ENCODE measurements at regions not wholly inside any gene's neighbourhood (a gene's known extent, or its start where the extent isn't known, plus 50 kb on each side); places are given as distances from the start of the nearest gene placed in this dataset.

DNA sequence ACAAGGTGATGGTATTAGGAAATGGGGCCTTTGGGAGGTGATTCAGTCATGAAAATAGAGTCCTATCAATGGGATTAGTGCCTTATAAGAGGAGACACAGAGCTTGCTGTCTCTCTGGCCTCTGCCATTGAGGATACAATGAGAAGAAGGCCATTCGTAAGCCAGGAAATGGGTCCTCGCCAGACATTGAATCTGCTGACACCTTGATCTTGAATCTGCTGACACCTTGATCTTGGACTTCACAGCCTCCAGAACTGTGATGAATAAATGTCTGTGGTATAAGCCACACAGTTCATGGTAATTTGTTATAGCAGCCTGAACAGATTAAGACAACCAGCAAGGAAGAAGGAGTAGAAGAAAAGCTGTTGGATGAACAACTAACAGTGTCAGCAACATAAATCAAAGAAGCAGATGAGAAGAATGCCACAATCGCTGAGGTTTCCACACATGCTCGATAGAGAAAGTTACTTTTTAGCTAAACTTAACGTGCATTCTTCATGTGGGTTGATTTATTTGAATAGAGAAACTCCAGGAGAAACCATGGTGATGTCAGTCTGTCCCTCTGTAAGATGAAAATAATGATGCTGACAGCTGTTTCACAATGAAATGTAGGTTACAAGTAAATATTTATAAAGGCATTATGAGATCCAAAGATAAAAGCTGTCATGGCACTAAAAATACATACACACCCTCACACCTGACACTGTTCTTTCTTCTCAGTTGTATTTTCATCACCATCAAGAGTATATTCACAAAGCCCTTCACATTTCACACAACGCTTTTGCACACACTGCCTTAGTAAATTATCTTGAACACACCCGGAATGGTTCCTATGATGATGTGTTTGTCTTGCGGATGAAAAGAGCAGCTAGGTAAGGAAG lies 153.7 kb upstream of the NCK2 start:
- no peak for DNase-seq (ENCODE audit: unreplicated experiment)
- no peaks in the 10 kb centered on the region for H3K27me3 Mint-ChIP-seq (ENCODE audit: insufficient read depth, unreplicated experiment)
- H3K4me3 Mint-ChIP-seq (ENCODE audit: unreplicated experiment) = no peak overlapping the region
- no peak for TF ChIP-seq CTCF (IDR thresholded peaks at IDR 0.05; ENCODE audit: unreplicated experiment)
- H3K36me3 Mint-ChIP-seq (ENCODE audit: insufficient read depth, unreplicated experiment) = no peaks in the 10 kb centered on the region
- CTCF ChIA-PET = interaction anchor here (0.5 to 1.6 kb wide), 4 partner anchors 13 to 379 kb away, joined by 3 to 9 read pairs (median 4); no protein-coding TSS in a partner anchor
- intact Hi-C loops (cut with micrococcal nuclease) = no loop called here
- BruUV-seq (replicated peaks) = no TSS peak
- H3K27ac Mint-ChIP-seq (ENCODE audit: low read depth, unreplicated experiment) = no peak overlapping the region
- no peaks in the 10 kb centered on the region for H3K4me1 Mint-ChIP-seq (ENCODE audit: insufficient read depth, unreplicated experiment)
- POLR2A ChIA-PET = interaction anchor here (0.6 kb wide), 1 partner anchor 48 kb away, joined by 3 read pairs; no protein-coding TSS in a partner anchor
- peaks cover 15% of the 10 kb centered on the region for H3K9me3 Mint-ChIP-seq (ENCODE audit: unreplicated experiment)

DNA sequence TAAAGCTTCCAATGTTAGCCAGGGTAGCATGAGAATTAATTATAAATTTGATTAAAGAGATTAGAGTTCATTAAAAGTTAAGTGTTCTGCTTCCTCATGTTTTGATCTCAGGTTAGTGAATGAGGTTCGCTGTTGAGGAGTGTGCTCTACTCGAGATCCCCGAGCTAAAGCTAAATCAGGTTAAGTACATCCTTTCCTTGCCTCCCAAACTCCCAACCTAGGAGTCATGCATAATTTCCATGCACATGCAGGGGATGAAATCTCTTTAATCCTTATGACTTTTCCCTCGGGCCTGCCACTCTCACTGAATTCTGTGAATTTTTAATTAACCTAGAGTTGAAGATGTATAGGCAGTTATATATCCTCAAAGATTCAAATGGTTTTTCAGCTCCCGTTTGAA lies 156.1 kb upstream of the NCK2 start:
- H3K4me1 Mint-ChIP-seq (ENCODE audit: insufficient read depth, unreplicated experiment) = no peaks in the 10 kb centered on the region
- CTCF ChIA-PET = interaction anchor here (1.4 to 2.4 kb wide), 2 partner anchors 12 to 16 kb away, joined by 4 to 12 read pairs; no protein-coding TSS in a partner anchor
- no peak overlapping the region for H3K27ac Mint-ChIP-seq (ENCODE audit: low read depth, unreplicated experiment)
- POLR2A ChIA-PET = no interaction called here
- TF ChIP-seq CTCF (IDR thresholded peaks at IDR 0.05; ENCODE audit: unreplicated experiment) = no peak
- no peak overlapping the region for H3K4me3 Mint-ChIP-seq (ENCODE audit: unreplicated experiment)
- intact Hi-C loops (cut with micrococcal nuclease) = no loop called here
- H3K27me3 Mint-ChIP-seq (ENCODE audit: insufficient read depth, unreplicated experiment) = no peaks in the 10 kb centered on the region
- DNase-seq (ENCODE audit: unreplicated experiment) = no peak
- H3K36me3 Mint-ChIP-seq (ENCODE audit: insufficient read depth, unreplicated experiment) = peaks cover 6% of the 10 kb centered on the region
- no TSS peak for BruUV-seq (replicated peaks)
- H3K9me3 Mint-ChIP-seq (ENCODE audit: unreplicated experiment) = peaks cover 15% of the 10 kb centered on the region

GRCh38 chr2:105587637-105588036 lies 157.1 kb upstream of the NCK2 start:
- H3K9me3 Mint-ChIP-seq (ENCODE audit: unreplicated experiment) = peaks cover 15% of the 10 kb centered on the region
- POLR2A ChIA-PET = interaction anchor here (0.6 kb wide), 1 partner anchor 1109 kb away, joined by 4 read pairs; no protein-coding TSS in a partner anchor
- intact Hi-C loops (cut with micrococcal nuclease) = no loop called here
- CTCF ChIA-PET = interaction anchor here (1.4 kb wide), 1 partner anchor 15 kb away, joined by 4 read pairs; no protein-coding TSS in a partner anchor
- DNase-seq (ENCODE audit: unreplicated experiment) = no peak
- BruUV-seq (replicated peaks) = no TSS peak
- peaks cover 6% of the 10 kb centered on the region for H3K36me3 Mint-ChIP-seq (ENCODE audit: insufficient read depth, unreplicated experiment)
- H3K27ac Mint-ChIP-seq (ENCODE audit: low read depth, unreplicated experiment) = no peak overlapping the region
- peaks cover 5% of the 10 kb centered on the region for H3K27me3 Mint-ChIP-seq (ENCODE audit: insufficient read depth, unreplicated experiment)
- no peak overlapping the region for H3K4me3 Mint-ChIP-seq (ENCODE audit: unreplicated experiment)
- no peak for TF ChIP-seq CTCF (IDR thresholded peaks at IDR 0.05; ENCODE audit: unreplicated experiment)
- no peaks in the 10 kb centered on the region for H3K4me1 Mint-ChIP-seq (ENCODE audit: insufficient read depth, unreplicated experiment)

GRCh38 chr2:105584435-105585010 lies 160.2 kb upstream of the NCK2 start:
- no TSS peak for BruUV-seq (replicated peaks)
- H3K36me3 Mint-ChIP-seq (ENCODE audit: insufficient read depth, unreplicated experiment) = peaks cover 6% of the 10 kb centered on the region
- H3K27ac Mint-ChIP-seq (ENCODE audit: low read depth, unreplicated experiment) = no peak overlapping the region
- no peak overlapping the region for H3K4me3 Mint-ChIP-seq (ENCODE audit: unreplicated experiment)
- no peaks in the 10 kb centered on the region for H3K4me1 Mint-ChIP-seq (ENCODE audit: insufficient read depth, unreplicated experiment)
- no peak for DNase-seq (ENCODE audit: unreplicated experiment)
- H3K9me3 Mint-ChIP-seq (ENCODE audit: unreplicated experiment) = peaks cover 12% of the 10 kb centered on the region
- intact Hi-C loops (cut with micrococcal nuclease) = no loop called here
- no peak for TF ChIP-seq CTCF (IDR thresholded peaks at IDR 0.05; ENCODE audit: unreplicated experiment)
- ChIA-PET CTCF (interaction anchor here (2.6 kb wide), 1 partner anchor 8 kb away, joined by 7 read pairs; no protein-coding TSS in a partner anchor), POLR2A (no interaction called here)
- peaks cover 20% of the 10 kb centered on the region for H3K27me3 Mint-ChIP-seq (ENCODE audit: insufficient read depth, unreplicated experiment)
